Stomach (tissue), 4 donors: ENCODE measurements at regions not wholly inside any gene's neighbourhood (a gene's known extent, or its start where the extent isn't known, plus 50 kb on each side); places are given as distances from the start of the nearest gene placed in this dataset.

ENCODE experiments used
- POLR2AphosphoS5 ChIP-seq, 3 donors: sonication (generic); formaldehyde crosslinking; IDR thresholded peaks; one replicate each; pipeline ENCODE4 v1.6.1; 2016; ENCODE audit warnings: antibody characterized with exemption in 3 of 3
- TF ChIP-seq, protein P1 (sequence below), 7 experiments: fragments of 450-650 bp in 4 of 7; fragments of 200-600 bp in 3 of 7; sonication (generic) in 3 of 7; IDR thresholded peaks; one replicate each; pipeline ENCODE4 v1.5.1; 2016 to 2019; ENCODE audit warnings: antibody characterized with exemption in 7 of 7, control low read depth in 2 of 7, mild to moderate bottlenecking in 1 of 7

DNA sequence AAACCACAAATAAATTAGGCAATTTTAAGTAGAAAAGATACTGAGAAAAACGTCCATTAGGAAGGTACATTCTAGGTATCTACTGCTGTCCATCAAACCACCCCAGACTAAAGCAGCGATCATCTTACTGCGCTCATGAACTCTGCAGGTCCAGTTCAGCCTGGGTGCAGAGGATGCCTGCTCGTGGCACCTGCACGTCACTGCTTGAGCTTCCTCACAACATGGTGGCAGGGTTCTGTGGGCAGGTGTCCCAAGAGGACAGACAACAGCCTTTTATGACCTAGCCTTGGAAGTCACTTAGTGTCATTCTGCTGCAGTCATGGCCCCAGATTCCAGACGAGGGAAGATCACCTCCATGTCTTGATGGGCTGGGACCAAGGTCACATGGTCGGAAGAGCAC is 93.4 kb downstream of the MICALL2 start:
- TF ChIP-seq, protein P1, sequence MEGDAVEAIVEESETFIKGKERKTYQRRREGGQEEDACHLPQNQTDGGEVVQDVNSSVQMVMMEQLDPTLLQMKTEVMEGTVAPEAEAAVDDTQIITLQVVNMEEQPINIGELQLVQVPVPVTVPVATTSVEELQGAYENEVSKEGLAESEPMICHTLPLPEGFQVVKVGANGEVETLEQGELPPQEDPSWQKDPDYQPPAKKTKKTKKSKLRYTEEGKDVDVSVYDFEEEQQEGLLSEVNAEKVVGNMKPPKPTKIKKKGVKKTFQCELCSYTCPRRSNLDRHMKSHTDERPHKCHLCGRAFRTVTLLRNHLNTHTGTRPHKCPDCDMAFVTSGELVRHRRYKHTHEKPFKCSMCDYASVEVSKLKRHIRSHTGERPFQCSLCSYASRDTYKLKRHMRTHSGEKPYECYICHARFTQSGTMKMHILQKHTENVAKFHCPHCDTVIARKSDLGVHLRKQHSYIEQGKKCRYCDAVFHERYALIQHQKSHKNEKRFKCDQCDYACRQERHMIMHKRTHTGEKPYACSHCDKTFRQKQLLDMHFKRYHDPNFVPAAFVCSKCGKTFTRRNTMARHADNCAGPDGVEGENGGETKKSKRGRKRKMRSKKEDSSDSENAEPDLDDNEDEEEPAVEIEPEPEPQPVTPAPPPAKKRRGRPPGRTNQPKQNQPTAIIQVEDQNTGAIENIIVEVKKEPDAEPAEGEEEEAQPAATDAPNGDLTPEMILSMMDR (IDR thresholded peaks at IDR 0.05), result no peak
- TF ChIP-seq POLR2AphosphoS5 (IDR thresholded peaks at IDR 0.05), result no peak
